GM18508 (cell line): ENCODE measurements at regions not wholly inside any gene's neighbourhood (a gene's known extent, or its start where the extent isn't known, plus 50 kb on each side); places are given as distances from the start of the nearest gene placed in this dataset.
"Not testable (repeated sequence)": the region's sequence is repeated elsewhere in the genome, so short reads cannot be mapped to it uniquely, and the experiment has no call there.

Experiments
- ATAC-seq: cut with Tn5 transposase; IDR thresholded peaks from one replicate; pipeline ENCODE4 v1.9.1; 2021; ENCODE audit warnings: moderate number of reproducible peaks; ENCODE audit not compliant: insufficient read depth, unreplicated experiment

DNA sequence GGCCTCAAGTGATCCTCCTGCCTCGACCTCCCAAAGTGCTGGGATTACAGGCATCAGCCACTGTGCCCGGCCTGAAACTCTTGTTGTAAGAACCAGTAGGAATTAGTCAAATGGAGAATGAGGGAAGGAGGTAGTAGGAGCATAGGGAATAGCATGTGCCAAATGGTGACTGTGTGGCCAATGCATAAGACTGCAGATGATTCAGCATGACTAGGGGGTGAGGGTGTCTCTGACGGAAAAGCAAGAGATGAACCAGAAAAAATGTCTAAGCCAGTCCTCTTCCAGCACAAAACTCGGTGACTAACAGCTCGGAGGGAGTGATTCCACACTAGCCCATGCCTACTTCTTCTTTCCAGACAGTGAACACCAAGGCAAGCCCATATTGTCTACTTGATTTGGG lies 58.2 kb upstream of the DUSP21 start:
- no peak for ATAC-seq

DNA sequence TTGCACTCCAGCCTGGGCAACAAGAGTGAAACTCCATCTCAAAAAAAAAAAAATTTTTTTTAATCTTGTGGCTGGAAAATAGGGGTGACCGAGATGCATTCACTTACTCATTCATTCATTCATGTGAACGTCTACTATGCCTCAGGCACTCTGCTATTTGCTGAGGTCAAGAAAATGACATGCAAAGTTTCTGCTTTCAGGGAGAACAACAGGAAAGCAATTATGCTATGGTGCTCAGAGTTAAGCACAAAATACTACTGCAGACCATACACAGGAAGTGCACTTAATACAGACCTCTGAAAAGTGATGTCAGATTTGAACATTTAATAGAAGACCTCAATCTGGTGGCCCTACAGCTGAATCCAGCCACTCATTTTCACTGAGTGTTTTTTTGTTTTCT lies 59.6 kb upstream of the DUSP21 start:
- no peak for ATAC-seq

DNA sequence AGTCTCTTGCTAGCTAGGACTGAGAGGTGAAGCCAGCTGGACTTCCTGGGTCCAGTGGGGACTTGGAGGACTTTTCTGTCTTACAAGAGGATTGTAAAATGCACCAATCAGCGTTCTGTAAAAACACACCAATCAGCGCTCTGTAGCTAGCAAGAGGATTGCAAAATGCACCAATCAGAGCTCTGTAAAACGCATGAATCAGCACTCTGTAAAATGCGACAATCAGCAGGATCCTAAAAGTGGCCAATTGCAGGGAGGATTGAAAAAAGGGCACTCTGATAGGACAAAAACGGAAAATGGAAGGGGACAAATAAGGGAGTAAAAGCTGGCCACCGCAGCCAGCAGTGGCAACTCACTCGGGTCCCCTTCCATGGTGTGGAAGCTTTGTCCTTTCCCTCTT lies 65.6 kb upstream of the DUSP21 start:
- ATAC-seq, result no peak

DNA sequence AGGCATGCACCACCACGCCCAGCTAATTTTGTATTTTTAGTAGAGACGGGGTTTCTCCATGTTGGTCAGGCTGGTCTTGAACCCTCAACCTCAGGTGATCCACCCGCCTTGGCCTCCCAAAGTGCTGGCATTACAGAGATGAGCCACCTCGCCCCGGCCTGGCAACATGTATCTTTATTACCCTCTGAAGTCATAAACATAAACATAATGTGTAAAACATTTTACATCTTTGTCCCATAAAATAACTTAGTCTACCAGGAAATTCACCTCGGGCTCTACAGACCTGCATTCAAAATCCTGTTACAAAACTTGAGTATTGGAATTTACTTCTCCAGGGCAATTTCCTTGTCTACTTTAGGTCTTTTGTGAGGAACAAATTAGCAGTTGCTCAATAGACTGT lies 68.1 kb upstream of the DUSP21 start:
- no peak for ATAC-seq

DNA sequence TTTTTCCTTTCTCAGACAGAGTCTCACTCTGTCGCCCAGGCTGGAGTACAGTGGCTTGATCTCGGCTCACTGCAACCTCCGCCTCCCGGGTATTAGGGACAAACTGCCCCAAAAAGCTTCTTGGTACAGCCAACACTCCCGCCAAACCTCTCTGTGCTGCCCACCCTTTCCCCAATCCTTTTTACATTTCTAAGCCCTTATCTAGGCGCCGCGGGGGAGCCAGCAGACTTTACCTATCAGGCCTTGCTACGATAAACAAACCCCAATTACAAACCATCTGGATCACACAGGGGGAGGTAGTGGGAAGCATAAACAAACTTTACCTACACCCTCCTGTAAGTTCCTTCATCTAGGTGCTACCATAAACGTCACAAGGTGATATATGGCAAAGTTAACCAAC lies 69.8 kb upstream of the DUSP21 start:
- ATAC-seq, result not testable (repeated sequence)

DNA sequence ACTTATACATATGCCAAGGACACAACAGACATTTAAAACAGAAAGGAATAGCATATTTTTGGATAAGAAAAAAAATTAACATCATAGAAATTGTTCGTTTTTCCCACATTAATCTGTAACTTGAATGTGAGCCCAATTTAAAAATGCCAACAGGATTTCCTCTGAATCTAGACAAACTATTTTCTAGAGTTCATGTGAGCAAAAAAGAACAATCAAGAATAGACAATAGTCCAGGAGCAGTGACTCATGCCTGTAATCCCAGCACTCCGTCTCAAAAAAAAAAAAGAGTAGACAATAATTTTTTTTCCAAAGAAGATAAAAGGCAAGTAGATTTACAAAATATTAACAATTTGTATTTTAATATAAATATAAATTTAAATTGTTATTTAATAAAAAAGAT lies 73.7 kb upstream of the DUSP21 start:
- no peak for ATAC-seq

DNA sequence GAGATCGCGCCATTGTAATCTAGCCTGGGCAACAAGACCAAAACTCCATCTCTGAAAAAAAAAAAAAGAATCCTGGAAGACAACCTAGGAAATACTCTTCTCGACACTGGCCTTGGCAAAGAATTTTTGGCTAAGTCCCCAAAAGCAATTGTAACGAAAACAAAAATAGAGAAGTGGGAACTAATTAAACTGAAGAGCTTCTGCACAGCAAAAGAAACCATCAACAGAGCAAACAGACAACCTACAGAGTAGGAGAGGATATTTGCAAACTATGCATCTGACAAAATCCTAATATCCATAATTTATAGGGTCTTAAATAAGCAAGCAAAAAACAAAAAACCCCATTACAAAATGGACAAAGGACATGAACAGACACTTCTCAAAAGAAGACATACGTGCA lies 76.5 kb upstream of the DUSP21 start:
- no peak for ATAC-seq

DNA sequence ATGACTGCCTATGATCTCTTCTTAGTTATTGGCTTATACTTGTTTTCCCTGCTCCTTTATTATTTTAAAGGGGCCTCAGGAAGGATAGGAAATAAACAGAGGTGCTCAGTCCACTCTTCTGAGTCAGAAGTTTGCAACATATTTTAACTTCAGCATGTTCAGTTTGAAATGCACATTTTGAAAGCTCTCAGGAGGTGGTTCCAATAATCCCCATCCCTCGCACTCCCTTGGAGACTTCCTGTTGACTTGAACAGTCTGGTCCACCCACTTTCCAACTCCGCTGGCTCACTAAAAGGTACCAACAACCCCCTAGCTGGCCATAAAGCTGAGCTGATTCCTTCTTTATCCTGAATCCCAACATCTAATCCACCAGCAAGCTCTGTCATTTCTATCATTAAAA lies 78.3 kb upstream of the DUSP21 start:
- ATAC-seq, result no peak

DNA sequence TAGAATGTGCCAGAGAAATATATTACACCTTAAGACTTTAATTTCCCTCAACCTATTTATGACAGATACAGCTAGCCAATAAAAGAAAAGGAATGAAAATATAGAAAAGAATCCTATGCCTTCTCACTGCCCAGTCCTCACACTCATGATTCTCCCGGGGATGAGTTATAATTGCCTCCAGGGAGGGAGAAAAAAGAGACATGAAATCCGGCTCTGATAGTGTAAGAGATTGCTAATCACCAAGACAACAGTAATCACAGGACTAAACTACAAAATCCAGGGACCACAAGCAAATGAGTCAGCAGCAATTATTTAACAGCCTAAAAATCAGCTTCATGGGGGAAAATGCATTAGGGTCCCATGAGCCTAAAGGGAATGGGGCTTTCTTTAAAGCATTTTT lies 95.9 kb upstream of the DUSP21 start:
- ATAC-seq, result no peak

DNA sequence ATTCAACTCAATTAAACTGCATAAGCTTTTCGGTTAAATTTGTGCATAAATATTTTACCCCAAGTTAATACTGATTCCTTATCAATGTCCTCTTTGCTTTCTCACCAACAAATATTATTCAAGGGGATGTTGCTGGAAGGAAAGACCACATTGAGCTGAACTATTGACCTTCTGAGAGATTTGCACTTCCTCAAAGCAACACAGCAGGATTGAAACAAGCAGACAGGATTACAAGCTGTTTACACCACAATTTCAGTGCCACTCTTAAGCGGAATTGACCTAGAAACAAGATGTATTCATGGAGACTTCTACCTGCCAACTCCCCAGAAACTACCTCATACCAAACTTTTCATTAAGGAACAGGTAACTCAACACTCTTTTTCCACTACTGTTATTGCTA lies 96.5 kb upstream of the DUSP21 start:
- ATAC-seq, result no peak

DNA sequence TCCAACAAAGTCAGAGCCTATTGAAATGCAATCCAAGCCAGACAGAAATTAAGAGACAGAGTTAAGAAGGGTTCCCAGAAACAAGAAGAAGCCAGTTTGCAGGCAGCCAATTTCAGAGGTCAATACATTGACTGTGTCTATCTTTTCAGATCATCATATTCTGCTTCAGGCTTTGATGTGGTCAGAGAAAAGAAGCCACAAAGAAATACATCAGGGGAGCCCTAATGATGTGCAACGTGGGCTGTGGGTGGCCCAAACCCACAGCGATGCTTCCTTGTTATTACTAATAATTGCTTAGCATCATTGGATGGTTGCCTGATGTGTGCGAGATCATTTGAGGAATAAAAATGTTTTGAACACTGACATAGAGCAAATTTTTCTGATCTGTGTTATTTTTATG lies 99.0 kb upstream of the DUSP21 start:
- no peak for ATAC-seq

DNA sequence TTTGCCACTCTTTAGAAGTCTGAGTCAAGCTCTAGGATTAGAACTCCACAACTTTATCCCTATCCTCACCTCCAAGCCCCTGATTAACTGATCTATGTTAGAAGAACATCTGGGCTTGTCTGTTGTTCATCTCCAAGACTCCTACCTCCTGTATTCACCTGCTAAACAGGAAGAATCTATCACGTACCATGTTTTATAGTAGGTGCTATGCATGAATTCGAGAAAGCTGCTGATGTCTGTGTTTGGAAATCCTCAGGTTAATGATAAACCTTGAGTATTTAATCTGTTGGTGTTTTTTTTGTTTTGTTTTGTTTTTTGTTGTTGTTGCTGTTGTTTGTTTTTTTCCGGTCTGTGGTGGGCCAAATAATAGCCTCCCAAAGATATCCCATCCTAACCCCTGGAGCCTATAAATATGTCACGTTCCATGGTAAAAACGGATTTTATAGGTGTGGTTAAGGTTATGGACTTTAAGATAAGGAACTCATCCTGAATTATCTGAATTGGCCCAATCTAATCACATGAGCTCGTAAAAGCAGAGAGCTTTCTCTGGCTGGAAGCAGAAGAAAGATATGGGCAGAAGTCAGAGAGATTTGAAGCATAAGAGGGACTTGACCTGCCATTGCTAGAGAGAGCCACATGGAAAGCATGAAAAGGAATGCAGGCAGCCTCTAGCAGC lies 101.2 kb upstream of the DUSP21 start:
- ATAC-seq, result no peak

DNA sequence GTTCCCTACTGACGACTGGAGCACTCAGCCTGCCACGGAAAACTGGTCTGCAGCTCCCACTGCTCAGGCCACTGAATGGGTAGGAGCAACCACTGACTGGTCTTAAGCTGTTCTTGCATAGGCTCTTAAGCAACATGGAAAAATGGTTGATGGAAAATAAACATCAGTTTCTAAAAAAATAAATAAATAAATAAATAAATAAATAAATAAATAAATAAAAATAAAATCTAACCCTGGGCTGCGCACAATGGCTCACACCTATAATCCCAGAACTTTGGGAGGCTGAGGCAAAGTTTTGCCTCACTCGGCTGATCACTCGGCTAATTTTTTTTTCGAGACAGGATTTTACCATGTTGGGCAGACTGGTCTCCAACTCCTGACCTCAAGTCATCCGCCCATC lies 102.0 kb upstream of the DUSP21 start:
- not testable (repeated sequence) for ATAC-seq

DNA sequence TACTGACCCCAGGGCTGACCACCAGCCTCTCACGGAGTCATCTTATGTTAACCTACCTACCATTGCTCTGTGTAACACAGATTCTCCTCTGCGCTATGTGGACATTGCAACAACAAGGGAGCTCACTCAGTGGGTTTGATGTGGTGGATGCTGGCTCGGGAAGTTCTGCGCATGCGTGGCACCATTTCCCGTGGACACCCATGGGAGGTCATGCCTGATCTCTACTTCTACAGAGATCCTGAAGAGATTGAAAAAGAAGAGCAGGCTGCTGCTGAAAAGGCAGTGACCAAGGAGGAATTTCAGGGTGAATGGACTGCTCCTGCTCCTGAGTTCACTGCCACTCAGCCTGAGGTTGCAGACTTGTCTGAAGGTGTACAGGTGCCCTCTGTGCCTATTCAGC lies 102.4 kb upstream of the DUSP21 start:
- not testable (repeated sequence) for ATAC-seq

DNA sequence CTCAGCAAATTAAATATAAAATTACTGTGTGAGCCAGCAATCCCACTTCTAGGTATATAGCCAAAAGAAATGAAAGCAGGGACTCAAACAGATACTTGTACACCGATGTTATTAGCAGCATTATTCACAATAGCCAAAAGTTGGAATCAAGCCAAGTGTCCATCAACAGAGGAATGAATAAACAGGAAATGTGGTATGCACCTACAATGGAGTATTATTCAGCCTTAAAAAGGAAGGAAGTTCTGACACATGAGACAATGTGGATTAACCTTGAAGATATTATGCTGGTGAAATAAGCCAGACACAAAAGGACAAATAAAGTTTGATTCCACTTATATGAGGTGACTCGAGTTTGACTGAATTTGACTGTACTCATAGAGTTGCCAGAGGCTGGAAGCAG lies 108.3 kb upstream of the DUSP21 start:
- ATAC-seq, result no peak

DNA sequence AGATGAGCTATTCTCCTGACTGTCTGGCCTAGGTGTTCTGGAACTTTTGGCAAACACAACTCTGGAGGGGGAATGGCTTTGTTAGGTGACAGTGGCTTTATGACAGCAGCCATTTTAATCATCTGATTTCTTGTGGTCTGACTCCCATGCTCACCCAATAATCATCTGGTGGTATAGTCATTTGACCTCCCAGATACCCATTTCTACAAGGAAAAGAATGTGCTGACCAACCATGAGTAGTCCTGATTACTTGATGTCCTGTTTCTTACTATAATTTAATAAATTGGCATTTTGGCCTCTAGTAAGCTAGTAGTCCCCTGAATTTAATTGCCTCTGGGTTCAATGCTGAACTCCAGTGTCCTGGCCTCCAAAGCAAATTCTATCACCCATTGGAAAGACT lies 109.9 kb upstream of the DUSP21 start:
- ATAC-seq, result no peak

DNA sequence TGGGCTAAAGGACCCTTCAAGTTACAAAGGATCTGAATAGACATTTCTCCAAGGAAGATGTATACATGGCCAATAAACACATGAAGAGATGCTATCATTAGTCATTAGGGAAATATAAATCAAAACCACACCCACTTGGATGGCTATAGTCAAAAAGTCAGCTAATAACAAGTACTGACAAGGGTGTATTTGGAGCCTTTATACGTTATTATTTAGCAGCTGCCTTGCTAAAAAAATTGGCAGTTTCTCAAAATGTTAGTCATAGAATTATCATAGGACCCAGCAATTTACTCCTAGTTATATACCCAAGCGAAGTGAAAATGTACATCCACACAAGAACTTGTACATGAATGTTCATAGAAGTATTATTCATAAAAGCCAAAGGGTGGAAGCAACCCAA lies 112.7 kb upstream of the DUSP21 start:
- ATAC-seq, result no peak

DNA sequence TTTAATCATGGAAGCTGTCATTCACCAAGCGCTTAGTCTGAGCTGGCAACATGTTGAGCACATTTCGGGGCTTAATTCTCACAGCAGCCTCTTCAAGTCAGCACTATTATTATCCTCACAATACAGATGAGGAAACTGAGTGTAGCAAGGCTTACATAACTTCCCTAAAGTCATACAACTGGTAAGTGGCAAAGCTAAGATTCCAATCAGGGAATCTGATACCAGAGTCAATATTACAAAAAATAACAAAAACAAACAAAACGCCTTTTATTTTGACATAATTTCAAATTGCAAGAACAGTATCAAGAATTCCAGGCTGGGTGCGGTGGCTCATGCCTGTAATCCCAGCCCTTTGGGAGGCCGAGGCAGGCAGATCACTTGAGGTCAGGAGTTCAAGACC lies 120.4 kb upstream of the DUSP21 start:
- ATAC-seq, result no peak

DNA sequence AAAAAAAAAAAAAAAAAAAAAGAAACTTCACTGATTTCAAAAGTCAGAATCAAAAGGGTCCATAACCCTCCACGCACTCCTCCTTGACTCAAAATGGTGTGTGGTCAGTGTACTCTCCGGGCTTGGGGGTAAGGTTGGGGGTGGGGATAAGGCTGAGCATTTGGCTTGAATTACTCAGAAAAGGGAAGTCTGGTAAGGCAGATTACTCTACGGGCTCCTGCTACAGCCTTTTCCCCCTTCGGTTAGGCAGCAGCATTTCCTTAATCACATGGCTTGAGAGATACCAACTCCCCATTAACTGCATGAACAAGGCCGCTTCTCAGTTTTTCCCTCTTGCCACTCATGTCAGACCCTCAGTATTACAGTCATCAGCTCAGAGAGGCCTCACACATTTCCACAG lies 135.4 kb upstream of the DUSP21 start:
- ATAC-seq, result no peak

DNA sequence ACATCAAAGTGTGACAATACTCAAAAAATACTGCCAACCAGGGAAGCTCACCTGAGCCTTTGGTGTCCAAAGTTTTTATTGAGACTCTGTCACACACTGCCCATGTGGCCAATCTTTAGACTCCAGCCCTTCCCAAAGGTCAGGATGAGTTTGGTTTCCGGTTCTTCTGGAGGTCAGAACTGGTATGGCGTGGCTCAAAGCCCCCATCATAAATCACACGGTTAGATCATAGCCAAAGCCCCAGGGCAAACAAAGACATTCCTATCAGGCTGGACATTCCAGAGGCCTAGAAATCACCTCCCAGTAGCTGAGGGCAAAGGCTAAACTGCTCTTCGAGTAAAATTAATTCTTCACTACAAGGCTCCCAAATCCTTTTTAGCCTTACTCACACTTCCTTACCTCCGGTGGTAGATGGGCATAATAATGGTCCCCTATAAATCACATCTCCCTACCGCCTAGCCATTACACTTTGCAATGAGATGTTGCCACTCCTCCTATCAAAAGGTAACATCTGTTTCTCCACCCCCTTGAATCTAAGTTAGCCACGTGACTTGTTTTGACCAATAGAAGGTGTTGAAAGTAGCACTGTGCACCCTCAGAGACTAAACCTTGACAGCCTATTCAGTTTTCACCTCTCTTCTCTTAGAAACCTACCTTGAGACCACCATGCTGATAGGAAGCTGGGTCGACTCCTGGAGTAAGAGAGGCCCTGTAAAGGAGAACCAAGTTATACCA lies 137.8 kb upstream of the DUSP21 start:
- no peak for ATAC-seq

DNA sequence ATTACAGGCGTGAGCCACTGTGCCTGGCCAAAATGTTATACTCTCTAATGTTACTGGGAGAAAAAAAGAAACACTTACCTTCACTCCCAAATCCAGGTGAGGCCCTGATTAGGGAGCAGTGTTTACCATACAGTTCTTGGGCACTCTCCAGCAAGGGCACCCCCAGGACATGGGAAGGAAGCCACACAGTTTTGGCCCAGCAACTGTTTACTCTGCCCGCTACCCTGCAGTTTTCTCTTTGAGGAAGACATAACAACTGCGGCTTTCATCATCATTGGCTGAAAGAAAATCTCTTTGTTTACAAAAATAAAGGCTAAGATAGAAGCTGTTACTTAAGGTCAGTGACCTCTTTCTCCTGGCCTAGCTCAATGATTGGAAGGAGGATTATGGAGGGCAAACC lies 145.5 kb upstream of the DUSP21 start:
- no peak for ATAC-seq

DNA sequence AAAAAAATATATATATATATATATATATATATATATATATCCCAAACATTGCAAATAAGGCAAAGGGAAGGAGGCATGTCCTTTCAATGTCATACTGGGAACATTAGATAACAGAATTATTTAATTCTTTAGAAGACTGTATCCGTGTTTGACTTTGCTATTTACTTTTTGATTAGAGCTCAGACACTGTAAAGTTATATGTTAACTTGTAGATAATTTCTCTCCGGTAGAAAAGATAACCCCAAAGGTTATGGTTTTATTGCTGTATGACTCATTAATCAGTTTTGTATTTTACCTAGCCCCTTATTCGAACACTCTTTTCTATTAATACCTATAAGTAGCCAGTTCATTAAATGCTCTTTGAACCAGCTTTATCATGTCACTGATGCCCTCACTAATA lies 150.6 kb upstream of the DUSP21 start:
- ATAC-seq, result no peak
